ENCODE measurements at regions not wholly inside any gene's neighbourhood (a gene's known extent, or its start where the extent isn't known, plus 50 kb on each side); places are given as distances from the start of the nearest gene placed in this dataset.

DNA sequence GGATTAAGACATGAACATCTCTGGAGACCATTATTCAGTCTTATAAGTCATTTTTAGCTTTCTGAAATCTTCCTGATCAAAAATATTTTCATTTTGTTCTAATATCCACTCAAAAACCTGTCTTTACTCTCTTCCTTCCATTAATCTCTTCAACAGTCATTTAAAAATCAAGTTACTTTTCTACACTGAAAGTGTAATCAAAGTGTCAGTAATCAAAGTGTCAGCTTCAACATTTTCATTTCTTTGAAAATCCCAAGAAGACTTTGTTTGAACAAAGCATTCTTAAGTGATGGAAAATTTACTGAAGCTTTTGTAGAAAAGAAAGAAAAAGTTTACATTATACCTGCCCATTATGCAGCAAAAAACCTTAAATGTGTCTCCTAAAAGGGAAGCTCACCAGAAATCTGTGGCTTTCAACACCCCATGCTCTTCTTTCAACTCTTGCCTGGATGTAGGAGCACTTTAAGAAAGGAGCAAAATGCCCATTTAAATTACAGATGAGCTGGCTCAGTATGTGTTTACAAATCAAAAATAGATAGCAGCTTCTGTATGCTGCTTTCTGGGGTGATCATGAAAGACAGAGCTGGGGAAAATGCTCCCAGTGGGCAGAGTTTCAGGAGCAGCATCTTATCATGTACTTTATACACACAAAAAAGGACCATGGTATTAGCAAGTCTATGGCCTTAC, 260.8 kb upstream of the NCAM2 start:
- Histone ChIP-seq H3K36me3 (no peaks in the 10 kb centered on the region), H3K9me3 (no peaks in the 10 kb centered on the region), H3K27me3 (no peaks in the 10 kb centered on the region), H3K27ac (no peak overlapping the region), H3K4me1 (no peaks in the 10 kb centered on the region), H3K4me2 (no peak overlapping the region), H3K4me3 (no peak overlapping the region), H3K9ac (no peak overlapping the region), H4K20me1 (no peaks in the 10 kb centered on the region)
- no peak for TF ChIP-seq Cebpa-rat (IDR thresholded peaks at IDR 0.05)

DNA sequence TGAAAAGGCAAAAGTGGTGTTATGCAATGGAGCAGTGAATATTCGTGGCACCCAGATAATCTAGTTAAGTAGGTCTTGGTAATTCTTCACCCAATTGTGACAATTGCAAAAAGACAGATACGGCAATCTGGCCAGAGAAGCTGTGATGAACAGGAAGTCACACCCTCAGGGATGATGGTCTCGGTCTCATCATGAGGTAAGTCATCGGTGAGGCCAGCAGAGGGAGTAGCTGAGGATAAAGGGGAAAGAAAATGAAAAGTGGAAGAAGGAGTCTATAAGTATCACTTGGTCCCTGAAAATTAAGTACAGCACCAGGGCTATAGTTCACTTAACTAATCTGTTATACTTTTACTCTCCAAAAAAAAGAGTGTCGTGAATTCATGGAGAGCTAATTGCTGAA, 258.8 kb upstream of the NCAM2 start:
- Histone ChIP-seq H3K4me1 (no peaks in the 10 kb centered on the region), H3K4me3 (no peak overlapping the region), H3K27me3 (no peaks in the 10 kb centered on the region), H3K27ac (no peak overlapping the region), H3K36me3 (no peaks in the 10 kb centered on the region), H4K20me1 (no peaks in the 10 kb centered on the region), H3K9me3 (no peaks in the 10 kb centered on the region), H3K4me2 (no peak overlapping the region), H3K9ac (no peak overlapping the region)
- no peak for TF ChIP-seq Cebpa-rat (IDR thresholded peaks at IDR 0.05)

DNA sequence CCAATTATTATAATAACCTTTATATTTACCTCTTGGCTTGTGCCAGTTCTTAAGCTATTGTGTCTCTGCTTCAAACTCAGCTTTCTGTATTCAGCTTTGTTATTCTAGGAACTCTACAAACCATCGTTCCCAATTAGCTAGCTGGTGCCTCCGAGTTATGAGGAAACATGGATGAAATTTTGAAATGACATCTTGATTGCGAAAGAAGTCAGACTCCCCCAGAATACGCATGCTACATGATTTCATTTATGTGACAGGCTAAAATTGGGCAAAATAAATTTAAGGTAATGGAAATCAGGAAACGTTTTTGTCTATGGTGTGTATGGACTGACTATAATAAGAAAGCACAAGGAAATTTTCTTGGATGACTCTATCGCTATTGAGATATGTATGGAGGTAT, 256.8 kb upstream of the NCAM2 start:
- no peaks in the 10 kb centered on the region for H3K4me1 ChIP-seq
- H3K27ac ChIP-seq, result no peak overlapping the region
- no peak overlapping the region for H3K4me3 ChIP-seq
- TF ChIP-seq Cebpa-rat (IDR thresholded peaks at IDR 0.05), result no peak
- no peak overlapping the region for H3K4me2 ChIP-seq
- no peak overlapping the region for H3K9ac ChIP-seq
- H4K20me1 ChIP-seq, result no peaks in the 10 kb centered on the region
- H3K36me3 ChIP-seq, result no peaks in the 10 kb centered on the region
- H3K9me3 ChIP-seq, result no peaks in the 10 kb centered on the region
- H3K27me3 ChIP-seq, result no peaks in the 10 kb centered on the region

DNA sequence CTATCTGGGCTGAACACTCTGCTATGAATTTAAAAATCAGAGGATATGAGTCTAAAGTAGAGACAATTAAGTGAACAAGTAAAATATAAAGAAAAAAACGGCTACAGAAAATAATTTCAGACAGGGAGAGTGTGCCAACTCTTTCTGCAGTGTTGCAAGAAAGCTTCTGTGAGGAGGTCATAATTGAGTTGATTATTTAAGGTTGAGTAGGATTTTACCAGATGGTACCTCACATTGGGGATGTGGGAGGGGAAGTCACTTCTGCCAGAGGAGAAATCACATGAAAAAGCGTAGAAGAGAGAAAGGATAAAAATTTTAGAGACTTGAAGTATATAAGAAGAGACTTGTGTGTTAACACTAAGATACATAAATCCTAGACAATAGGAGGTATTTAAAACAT, 238.0 kb upstream of the NCAM2 start:
- Histone ChIP-seq H3K36me3 (no peaks in the 10 kb centered on the region), H3K4me3 (no peak overlapping the region), H3K4me2 (no peak overlapping the region), H3K9me3 (no peaks in the 10 kb centered on the region), H4K20me1 (no peaks in the 10 kb centered on the region), H3K27me3 (no peaks in the 10 kb centered on the region), H3K27ac (no peak overlapping the region), H3K4me1 (no peaks in the 10 kb centered on the region), H3K9ac (no peak overlapping the region)
- TF ChIP-seq Cebpa-rat (IDR thresholded peaks at IDR 0.05), result no peak

DNA sequence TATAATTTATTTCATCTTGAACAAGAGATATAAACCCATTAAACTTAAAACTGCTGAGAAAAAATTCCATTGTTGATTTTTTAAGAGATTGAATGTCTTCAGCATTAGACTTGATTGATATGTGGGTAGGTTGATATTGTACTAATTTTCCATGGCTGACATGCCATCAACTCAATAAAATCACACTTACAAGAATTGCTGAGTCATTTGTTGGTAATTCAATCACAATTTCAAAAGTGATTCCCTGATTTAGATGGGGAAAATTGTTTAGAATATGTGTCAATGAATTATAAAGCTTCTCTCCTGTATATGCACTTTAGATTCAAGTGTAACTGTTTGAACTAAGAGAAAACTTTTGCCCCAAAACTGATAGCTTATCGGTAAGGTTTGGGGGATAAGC, 223.5 kb upstream of the NCAM2 start:
- Histone ChIP-seq H3K36me3 (no peaks in the 10 kb centered on the region), H3K9me3 (peaks cover 8% of the 10 kb centered on the region; the same call in 1 of the 2 replicates), H3K9ac (no peak overlapping the region), H4K20me1 (no peaks in the 10 kb centered on the region), H3K4me3 (no peak overlapping the region), H3K27me3 (no peaks in the 10 kb centered on the region), H3K27ac (no peak overlapping the region), H3K4me1 (no peaks in the 10 kb centered on the region), H3K4me2 (no peak overlapping the region)
- no peak for TF ChIP-seq Cebpa-rat (IDR thresholded peaks at IDR 0.05)

DNA sequence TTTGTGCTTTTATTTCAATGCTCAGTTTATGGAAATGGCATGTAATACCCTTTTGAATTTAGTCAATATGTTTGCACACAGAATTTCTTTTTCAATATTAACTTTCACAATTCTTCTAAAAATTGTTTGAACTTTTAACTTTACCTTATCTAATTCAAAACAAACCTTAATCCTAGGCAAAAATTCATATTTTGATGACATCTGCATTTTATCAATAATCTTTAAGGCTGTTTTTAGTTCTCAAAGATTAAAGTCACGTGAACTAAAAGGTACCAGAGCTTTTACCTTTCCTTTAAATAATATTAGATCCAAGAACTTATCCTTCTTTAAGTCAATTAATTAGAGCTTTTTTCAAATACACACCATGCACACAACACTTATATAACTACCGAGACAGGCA, 218.9 kb upstream of the NCAM2 start:
- Histone ChIP-seq H3K4me2 (no peak overlapping the region), H3K36me3 (no peaks in the 10 kb centered on the region), H3K9ac (no peak overlapping the region), H3K27ac (no peak overlapping the region), H3K4me3 (no peak overlapping the region), H3K27me3 (no peaks in the 10 kb centered on the region), H3K4me1 (no peaks in the 10 kb centered on the region), H3K9me3 (peaks cover 22% of the 10 kb centered on the region), H4K20me1 (no peaks in the 10 kb centered on the region)
- no peak for TF ChIP-seq Cebpa-rat (IDR thresholded peaks at IDR 0.05)

DNA sequence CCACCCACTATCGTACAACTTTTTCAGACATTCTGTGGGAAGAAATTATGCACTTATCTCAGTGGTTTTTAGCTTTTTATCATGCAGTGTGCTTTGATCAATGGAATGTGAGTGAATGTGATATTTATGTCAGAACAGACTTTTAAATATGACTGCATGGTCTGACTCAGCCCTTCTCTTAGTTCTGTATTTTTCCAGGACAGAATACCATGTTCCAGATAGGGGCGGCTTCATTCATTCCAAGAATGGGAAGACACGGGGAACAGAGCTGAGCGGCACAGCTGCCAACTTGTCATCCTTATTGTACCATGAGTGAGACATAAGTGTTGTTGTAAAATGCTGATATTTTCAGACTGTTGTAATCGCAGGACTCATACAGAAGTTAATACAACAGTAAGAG, 214.6 kb upstream of the NCAM2 start:
- no peak overlapping the region for H3K4me2 ChIP-seq
- TF ChIP-seq Cebpa-rat (IDR thresholded peaks at IDR 0.05), result no peak
- H3K9ac ChIP-seq, result no peak overlapping the region
- H3K4me3 ChIP-seq, result no peak overlapping the region
- no peaks in the 10 kb centered on the region for H3K27me3 ChIP-seq
- peaks cover 17% of the 10 kb centered on the region for H3K9me3 ChIP-seq
- H3K4me1 ChIP-seq, result no peaks in the 10 kb centered on the region
- H3K36me3 ChIP-seq, result no peaks in the 10 kb centered on the region
- H3K27ac ChIP-seq, result no peak overlapping the region
- no peaks in the 10 kb centered on the region for H4K20me1 ChIP-seq

DNA sequence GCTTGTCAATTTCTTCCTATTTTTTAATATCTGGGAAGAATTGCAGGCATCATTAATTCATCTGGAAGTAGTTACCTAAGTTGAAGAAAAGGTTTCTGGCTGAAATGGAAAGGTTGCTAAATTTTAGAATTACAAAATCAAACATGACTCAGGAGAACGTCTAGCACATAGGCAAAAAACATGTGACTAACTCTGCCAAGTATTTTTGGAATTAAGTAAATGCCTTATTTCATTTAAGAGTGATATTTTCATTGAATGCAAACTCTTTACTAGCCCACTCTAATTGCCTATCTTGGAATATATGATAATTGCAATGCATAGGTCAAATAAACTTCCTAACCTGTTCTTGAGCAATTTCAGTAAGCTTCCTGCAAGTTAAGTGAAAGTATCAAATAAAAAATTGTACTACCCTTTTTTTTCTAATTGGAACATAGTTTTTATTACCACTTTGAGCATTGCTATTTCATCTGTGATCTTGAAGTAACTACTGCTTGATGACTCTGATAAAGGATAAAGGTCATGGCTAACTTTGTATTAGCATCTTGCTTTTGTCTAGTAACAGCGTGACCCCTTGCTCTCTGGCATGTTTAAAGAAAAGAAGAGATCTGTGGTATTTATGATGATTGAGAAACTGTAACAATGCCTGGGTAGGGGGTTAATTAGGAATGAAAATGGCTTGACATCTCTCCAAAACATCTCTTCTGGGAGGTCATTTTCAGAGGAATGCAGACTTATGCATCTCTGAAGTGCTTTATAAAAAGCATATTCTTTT, 208.3 kb upstream of the NCAM2 start:
- H3K36me3 ChIP-seq, result no peaks in the 10 kb centered on the region
- H3K4me3 ChIP-seq, result no peak overlapping the region
- no peak for TF ChIP-seq Cebpa-rat (IDR thresholded peaks at IDR 0.05)
- H3K27ac ChIP-seq, result no peak overlapping the region
- H3K4me1 ChIP-seq, result no peaks in the 10 kb centered on the region
- no peaks in the 10 kb centered on the region for H3K9me3 ChIP-seq
- no peaks in the 10 kb centered on the region for H4K20me1 ChIP-seq
- no peak overlapping the region for H3K4me2 ChIP-seq
- H3K9ac ChIP-seq, result no peak overlapping the region
- H3K27me3 ChIP-seq, result no peaks in the 10 kb centered on the region

DNA sequence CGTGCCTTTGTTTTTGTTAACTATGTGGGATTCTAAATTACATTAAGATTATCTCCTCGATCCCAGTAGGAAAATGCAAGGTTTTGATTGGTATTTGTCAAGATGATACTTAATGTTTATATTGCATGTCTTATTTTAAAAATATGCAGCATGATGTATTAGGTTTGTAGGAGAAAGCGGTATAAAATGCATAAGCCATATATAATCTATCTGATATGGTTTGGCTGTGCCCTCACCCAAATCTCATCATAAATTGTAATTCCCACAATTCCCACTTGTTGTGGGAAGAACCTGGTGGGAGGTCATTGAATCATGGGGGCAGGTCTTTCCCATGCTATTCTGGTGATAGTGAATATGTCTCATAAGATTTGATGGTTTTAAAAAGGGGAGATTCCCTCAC, 198.1 kb upstream of the NCAM2 start:
- Histone ChIP-seq H3K4me1 (peaks cover 9% of the 10 kb centered on the region), H3K27me3 (no peaks in the 10 kb centered on the region), H3K9ac (no peak overlapping the region), H3K4me3 (no peak overlapping the region), H3K36me3 (no peaks in the 10 kb centered on the region), H3K4me2 (no peak overlapping the region), H3K27ac (no peak overlapping the region), H4K20me1 (no peaks in the 10 kb centered on the region), H3K9me3 (no peaks in the 10 kb centered on the region)
- TF ChIP-seq Cebpa-rat (IDR thresholded peaks at IDR 0.05), result no peak

DNA sequence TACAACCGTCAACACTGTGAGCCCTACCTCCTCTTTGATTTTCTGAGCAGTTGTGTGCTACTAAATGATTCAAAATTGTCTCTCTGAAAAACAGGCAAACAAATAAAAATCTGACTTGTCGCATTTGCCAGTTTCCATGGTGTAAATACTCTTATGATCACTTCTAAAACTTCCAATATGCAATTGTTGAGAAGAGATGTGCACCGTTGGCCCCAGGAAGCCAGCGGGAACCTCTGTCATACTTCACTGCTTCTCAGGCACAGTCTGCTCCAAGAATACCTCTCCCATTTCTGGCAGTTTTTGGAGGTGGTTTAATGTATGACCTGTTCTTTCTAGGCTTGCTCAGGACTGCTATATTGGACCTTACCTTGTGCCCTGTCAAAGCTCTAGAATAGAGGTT, 196.0 kb upstream of the NCAM2 start:
- H3K36me3 ChIP-seq, result no peaks in the 10 kb centered on the region
- H3K4me2 ChIP-seq, result peak overlapping the region; percentile 38
- peaks cover 9% of the 10 kb centered on the region for H3K4me1 ChIP-seq
- no peaks in the 10 kb centered on the region for H3K9me3 ChIP-seq
- H3K27ac ChIP-seq, result no peak overlapping the region
- no peaks in the 10 kb centered on the region for H3K27me3 ChIP-seq
- no peak overlapping the region for H3K9ac ChIP-seq
- TF ChIP-seq Cebpa-rat (IDR thresholded peaks at IDR 0.05), result no peak
- no peaks in the 10 kb centered on the region for H4K20me1 ChIP-seq
- no peak overlapping the region for H3K4me3 ChIP-seq
